GM12878 (cell line): ENCODE measurements at regions not wholly inside any gene's neighbourhood (a gene's known extent, or its start where the extent isn't known, plus 50 kb on each side); places are given as distances from the start of the nearest gene placed in this dataset.

ENCODE experiments used
- CTCF ChIP-seq, 3 experiments: IDR thresholded peaks in 2 of 3; conservative IDR thresholded peaks in 1 of 3; 2 replicates each; pipeline ENCODE4 v1.5.1; 2011; ENCODE audit warnings: low read depth in 3 of 3, low read length in 3 of 3, mild to moderate bottlenecking in 3 of 3, control low read depth in 2 of 3, moderate library complexity in 2 of 3, inconsistent platforms in 1 of 3, mixed read lengths in 1 of 3; ENCODE audit not compliant: control insufficient read depth in 2 of 3, insufficient read depth in 1 of 3; ENCODE audit errors: extremely low read depth in 1 of 3
- EP300 ChIP-seq, 2 experiments: fragments of 150-350 bp in 1 of 2; IDR thresholded peaks; 2 replicates each; pipeline ENCODE4 v1.6.1; 2011 to 2012; ENCODE audit warnings: low read depth in 2 of 2, low read length in 2 of 2, borderline replicate concordance in 1 of 2, improper control_type of control experiment in 1 of 2, inconsistent platforms in 1 of 2; ENCODE audit not compliant: control insufficient read depth in 1 of 2
- FOXK2 ChIP-seq: fragments of 450-650 bp; IDR thresholded peaks from 2 replicates; pipeline ENCODE4 v1.6.1; 2017; ENCODE audit warnings: mild to moderate bottlenecking, moderate library complexity
- JUNB ChIP-seq: IDR thresholded peaks from 2 replicates; pipeline ENCODE4 v1.6.1; 2016; ENCODE audit warnings: antibody characterized with exemption, mild to moderate bottlenecking
- MXI1 ChIP-seq: fragments of 150-350 bp; IDR thresholded peaks from 2 replicates; pipeline ENCODE4 v1.6.1; 2011; ENCODE audit warnings: low read depth, mild to moderate bottlenecking, inconsistent platforms, low read length, improper control_type of control experiment
- POLR2A ChIP-seq: IDR thresholded peaks from 2 replicates; pipeline ENCODE4 v1.6.1; 2011; ENCODE audit warnings: low read depth, mild to moderate bottlenecking, low read length
- SP1 ChIP-seq: IDR thresholded peaks from one replicate; pipeline ENCODE4 v1.6.1; 2011; ENCODE audit warnings: low read depth, low read length
- TARDBP ChIP-seq: IDR thresholded peaks from 2 replicates; pipeline ENCODE4 v1.6.1; 2016; ENCODE audit warnings: borderline replicate concordance
- ZNF274 ChIP-seq: IDR thresholded peaks from one replicate; pipeline ENCODE4 v1.8.0; 2011; ENCODE audit not compliant: insufficient read length, insufficient read depth
- TF ChIP-seq, protein P1 (sequence below): fragments of 450-650 bp; formaldehyde crosslinking; IDR thresholded peaks from 2 replicates; pipeline ENCODE4 v1.4.0; 2020; ENCODE audit warnings: mild to moderate bottlenecking, moderate library complexity
- TF ChIP-seq, protein P2 (sequence below): fragments of 450-650 bp; IDR thresholded peaks from 2 replicates; pipeline ENCODE4 v1.6.1; 2017; ENCODE audit warnings: mild to moderate bottlenecking

DNA sequence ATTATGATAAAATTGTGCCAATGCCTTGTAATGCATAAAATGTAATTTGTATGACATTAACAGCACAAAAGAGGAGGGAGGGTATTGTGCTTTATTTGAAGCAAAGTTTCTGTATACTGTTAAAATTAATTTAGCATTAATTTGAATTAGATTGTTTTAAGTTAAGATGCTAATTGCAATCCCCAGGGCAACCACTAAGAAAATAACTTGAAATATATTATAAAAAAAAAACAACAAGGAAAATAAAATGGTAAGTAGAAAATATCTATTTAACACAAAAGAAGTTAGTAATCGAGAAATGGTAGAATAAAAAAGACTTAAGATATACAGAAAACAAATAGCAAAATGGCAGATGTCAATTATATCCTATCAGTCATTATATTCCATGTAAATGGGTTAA, 131.4 kb upstream of the KAZN start:
- TF ChIP-seq CTCF (IDR thresholded peaks at IDR 0.05 in 2 of 3, conservative IDR thresholded peaks at IDR 0.05 in 1 of 3; ENCODE audit: control insufficient read depth in 2 of 3, extremely low read depth in 1 of 3, insufficient read depth in 1 of 3, low read depth in 3 of 3, low read length in 3 of 3), result no peak
- no peak for TF ChIP-seq EP300 (IDR thresholded peaks at IDR 0.05; ENCODE audit: borderline replicate concordance in 1 of 2, control insufficient read depth in 1 of 2, low read depth in 2 of 2, low read length in 2 of 2)
- TF ChIP-seq ZNF274, result no peak
- TF ChIP-seq FOXK2, result no peak
- no peak for TF ChIP-seq TARDBP
- TF ChIP-seq POLR2A, result no peak
- TF ChIP-seq SP1, result no peak
- TF ChIP-seq, protein P1, sequence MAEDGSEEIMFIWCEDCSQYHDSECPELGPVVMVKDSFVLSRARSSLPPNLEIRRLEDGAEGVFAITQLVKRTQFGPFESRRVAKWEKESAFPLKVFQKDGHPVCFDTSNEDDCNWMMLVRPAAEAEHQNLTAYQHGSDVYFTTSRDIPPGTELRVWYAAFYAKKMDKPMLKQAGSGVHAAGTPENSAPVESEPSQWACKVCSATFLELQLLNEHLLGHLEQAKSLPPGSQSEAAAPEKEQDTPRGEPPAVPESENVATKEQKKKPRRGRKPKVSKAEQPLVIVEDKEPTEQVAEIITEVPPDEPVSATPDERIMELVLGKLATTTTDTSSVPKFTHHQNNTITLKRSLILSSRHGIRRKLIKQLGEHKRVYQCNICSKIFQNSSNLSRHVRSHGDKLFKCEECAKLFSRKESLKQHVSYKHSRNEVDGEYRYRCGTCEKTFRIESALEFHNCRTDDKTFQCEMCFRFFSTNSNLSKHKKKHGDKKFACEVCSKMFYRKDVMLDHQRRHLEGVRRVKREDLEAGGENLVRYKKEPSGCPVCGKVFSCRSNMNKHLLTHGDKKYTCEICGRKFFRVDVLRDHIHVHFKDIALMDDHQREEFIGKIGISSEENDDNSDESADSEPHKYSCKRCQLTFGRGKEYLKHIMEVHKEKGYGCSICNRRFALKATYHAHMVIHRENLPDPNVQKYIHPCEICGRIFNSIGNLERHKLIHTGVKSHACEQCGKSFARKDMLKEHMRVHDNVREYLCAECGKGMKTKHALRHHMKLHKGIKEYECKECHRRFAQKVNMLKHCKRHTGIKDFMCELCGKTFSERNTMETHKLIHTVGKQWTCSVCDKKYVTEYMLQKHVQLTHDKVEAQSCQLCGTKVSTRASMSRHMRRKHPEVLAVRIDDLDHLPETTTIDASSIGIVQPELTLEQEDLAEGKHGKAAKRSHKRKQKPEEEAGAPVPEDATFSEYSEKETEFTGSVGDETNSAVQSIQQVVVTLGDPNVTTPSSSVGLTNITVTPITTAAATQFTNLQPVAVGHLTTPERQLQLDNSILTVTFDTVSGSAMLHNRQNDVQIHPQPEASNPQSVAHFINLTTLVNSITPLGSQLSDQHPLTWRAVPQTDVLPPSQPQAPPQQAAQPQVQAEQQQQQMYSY (CRISPR knock-in tag), result no peak
- no peak for TF ChIP-seq JUNB
- TF ChIP-seq MXI1, result no peak
- TF ChIP-seq, protein P2, sequence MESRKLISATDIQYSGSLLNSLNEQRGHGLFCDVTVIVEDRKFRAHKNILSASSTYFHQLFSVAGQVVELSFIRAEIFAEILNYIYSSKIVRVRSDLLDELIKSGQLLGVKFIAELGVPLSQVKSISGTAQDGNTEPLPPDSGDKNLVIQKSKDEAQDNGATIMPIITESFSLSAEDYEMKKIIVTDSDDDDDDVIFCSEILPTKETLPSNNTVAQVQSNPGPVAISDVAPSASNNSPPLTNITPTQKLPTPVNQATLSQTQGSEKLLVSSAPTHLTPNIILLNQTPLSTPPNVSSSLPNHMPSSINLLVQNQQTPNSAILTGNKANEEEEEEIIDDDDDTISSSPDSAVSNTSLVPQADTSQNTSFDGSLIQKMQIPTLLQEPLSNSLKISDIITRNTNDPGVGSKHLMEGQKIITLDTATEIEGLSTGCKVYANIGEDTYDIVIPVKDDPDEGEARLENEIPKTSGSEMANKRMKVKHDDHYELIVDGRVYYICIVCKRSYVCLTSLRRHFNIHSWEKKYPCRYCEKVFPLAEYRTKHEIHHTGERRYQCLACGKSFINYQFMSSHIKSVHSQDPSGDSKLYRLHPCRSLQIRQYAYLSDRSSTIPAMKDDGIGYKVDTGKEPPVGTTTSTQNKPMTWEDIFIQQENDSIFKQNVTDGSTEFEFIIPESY, result no peak
